ENCODE measurements at regions not wholly inside any gene's neighbourhood (a gene's known extent, or its start where the extent isn't known, plus 50 kb on each side); places are given as distances from the start of the nearest gene placed in this dataset.

- no peaks in the 10 kb centered on the region for H3K9me3 ChIP-seq (ENCODE audit: control insufficient read depth, low read depth, low read length)
- H3K27ac ChIP-seq (ENCODE audit: insufficient read length, low read depth, low read length) = no peak overlapping the region
- H2BK20ac ChIP-seq (ENCODE audit: low read depth, low read length, poor library complexity, severe bottlenecking) = no peak overlapping the region
- no peak overlapping the region for H3T11ph ChIP-seq (ENCODE audit: low read length)
- no peaks in the 10 kb centered on the region for H4K20me1 ChIP-seq (ENCODE audit: control insufficient read depth, insufficient read depth, insufficient read length)
- H2BK12ac ChIP-seq (ENCODE audit: insufficient read length, low read depth, low read length) = no peak overlapping the region
- no peak overlapping the region for H3K4me2 ChIP-seq (ENCODE audit: insufficient read depth, insufficient read length, low read length)
- no peak overlapping the region for H3K18ac ChIP-seq (ENCODE audit: insufficient read length, low read depth, low read length)
- H4K5ac ChIP-seq (ENCODE audit: insufficient read length, low read depth, low read length) = no peak overlapping the region
- no peaks in the 10 kb centered on the region for H3K23me2 ChIP-seq (ENCODE audit: insufficient read length, low read depth, low read length, poor library complexity, severe bottlenecking)
- no peaks in the 10 kb centered on the region for H3K27me3 ChIP-seq (ENCODE audit: insufficient read depth, low read length)
- no peak overlapping the region for H3K14ac ChIP-seq (ENCODE audit: insufficient read depth, low read length)
- Mint-ChIP-seq H3K9me3 (no peaks in the 10 kb centered on the region; a peak in 1 of 5 replicates), H3K36me3 (ENCODE audit: insufficient read depth in 1 of 3, low read depth in 3 of 3) (no peaks in the 10 kb centered on the region; a peak in 1 of 7 replicates), H3K27ac (no peak overlapping the region), H3K4me1 (no peaks in the 10 kb centered on the region), H3K4me3 (no peak overlapping the region), H3K27me3 (ENCODE audit: low read depth) (peaks cover 4% of the 10 kb centered on the region)
- H3K9ac ChIP-seq (ENCODE audit: extremely low read depth, insufficient read length, low read length) = no peak overlapping the region
- no peak overlapping the region for H2AK5ac ChIP-seq (ENCODE audit: insufficient read length, low read length)
- H3K4ac ChIP-seq (ENCODE audit: low read depth, low read length) = no peak overlapping the region
- H2BK120ac ChIP-seq (ENCODE audit: low read depth, low read length, poor library complexity, severe bottlenecking) = no peak overlapping the region
- H2BK5ac ChIP-seq (ENCODE audit: insufficient read length, low read length) = no peak overlapping the region
- no peaks in the 10 kb centered on the region for H3K79me1 ChIP-seq (ENCODE audit: insufficient read depth, low read depth, low read length, poor library complexity, severe bottlenecking)
- no peak overlapping the region for H3K56ac ChIP-seq (ENCODE audit: insufficient read length, low read depth, low read length)
- no peaks in the 10 kb centered on the region for H3K4me1 ChIP-seq (ENCODE audit: insufficient read depth, low read length)
- H3K23ac ChIP-seq (ENCODE audit: insufficient read length, low read depth, low read length) = no peak overlapping the region
- no peak overlapping the region for H2AFZ ChIP-seq (ENCODE audit: low read length)
- H4K91ac ChIP-seq (ENCODE audit: insufficient read length, low read depth, low read length) = no peak overlapping the region
- no peak for DNase-seq
- no peaks in the 10 kb centered on the region for H3K79me2 ChIP-seq (ENCODE audit: insufficient read depth, low read length)
- H4K8ac ChIP-seq (replicated peaks; ENCODE audit: insufficient read length, low read depth, low read length) = no peak overlapping the region
- no CpG with 5 or more reads among the region's 2 CpGs for WGBS (ENCODE audit: extremely low coverage, insufficient read length, low lambda C conversion rate)
- H2BK15ac ChIP-seq (ENCODE audit: low read depth, low read length) = no peak overlapping the region
- TF ChIP-seq CTCF (conservative IDR thresholded peaks at IDR 0.05) = no peak
These were observed 408.9 kb downstream of the ZNF536 start for GRCh38 chr19:30781047-30781446.

Measured in H9 (cell line).